OCI-LY7 (cell line): ENCODE measurements at regions not wholly inside any gene's neighbourhood (a gene's known extent, or its start where the extent isn't known, plus 50 kb on each side); places are given as distances from the start of the nearest gene placed in this dataset.

Experiments used
- BruUV-seq: library from RNA; stranded (reverse); fragments of 400-500 nt; replicated peaks from 2 replicates; lab custom pipeline; 2021; lab: Mats Ljungman, UMichigan
- CTCF ChIA-PET: fragments of 300-600 bp; sonication (Branson Sonifier 250); formaldehyde crosslinking; loops from one replicate; lab custom pipeline; 2022; ENCODE audit warnings: antibody characterized with exemption; ENCODE audit not compliant: unreplicated experiment; lab: Charles Lee
- POLR2A ChIA-PET: fragments of 300-600 bp; sonication (Branson Sonifier 250); formaldehyde crosslinking; loops from one replicate; lab custom pipeline; 2022; ENCODE audit warnings: antibody characterized with exemption; lab: Charles Lee
- DNase-seq: peaks from one replicate; pipeline ENCODE4 v3.0.0-alpha.2; 2015; ENCODE audit warnings: low spot score
- H2AFZ ChIP-seq: fragments of 200-600 bp; sonication (generic), shearing (Covaris generic); 2 replicates; pipeline ENCODE4 v1.6.1; 2014; ENCODE audit warnings: mild to moderate bottlenecking, antibody characterized with exemption, low read length, moderate library complexity
- H3K27ac ChIP-seq: fragments of 200-600 bp; sonication (generic); 2 replicates; pipeline ENCODE4 v1.5.1; 2014; ENCODE audit warnings: mixed run types, low read depth, mild to moderate bottlenecking, moderate library complexity, low read length, inconsistent platforms; ENCODE audit not compliant: poor library complexity, severe bottlenecking
- H3K36me3 ChIP-seq: fragments of 200-600 bp; sonication (generic); 2 replicates; pipeline ENCODE4 v1.6.1; 2014; ENCODE audit warnings: mild to moderate bottlenecking, antibody characterized with exemption, low read length, moderate library complexity, mixed read lengths; ENCODE audit not compliant: insufficient read depth
- H3K4me1 ChIP-seq: fragments of 200-600 bp; sonication (generic); 2 replicates; pipeline ENCODE4 v1.5.1; 2014; ENCODE audit warnings: mild to moderate bottlenecking, low read length; ENCODE audit not compliant: insufficient read depth, poor library complexity, severe bottlenecking
- H3K4me2 ChIP-seq: fragments of 200-600 bp; sonication (generic); 2 replicates; pipeline ENCODE4 v1.6.1; 2014; ENCODE audit warnings: mild to moderate bottlenecking, low read length
- H3K4me3 ChIP-seq: fragments of 200-600 bp; sonication (generic); 2 replicates; pipeline ENCODE4 v1.5.1; 2014; ENCODE audit warnings: mild to moderate bottlenecking, low read depth, low read length; ENCODE audit not compliant: poor library complexity, severe bottlenecking
- H3K79me2 ChIP-seq: fragments of 200-600 bp; sonication (generic); 2 replicates; pipeline ENCODE4 v1.6.1; 2016; ENCODE audit warnings: low read depth, mild to moderate bottlenecking, low read length, moderate library complexity, mixed read lengths; ENCODE audit not compliant: insufficient read depth
- H3K9me2 ChIP-seq: fragments of 200-600 bp; sonication (generic); 2 replicates; pipeline ENCODE4 v1.6.1; 2016; ENCODE audit warnings: mild to moderate bottlenecking, low read length, mixed read lengths; ENCODE audit not compliant: insufficient read depth
- H3K9me3 ChIP-seq: fragments of 200-600 bp; sonication (generic); 2 replicates; pipeline ENCODE4 v1.6.1; 2014; ENCODE audit warnings: mild to moderate bottlenecking, mixed run types, low read length, mixed read lengths
- H4K20me1 ChIP-seq: fragments of 200-600 bp; sonication (generic); 2 replicates; pipeline ENCODE4 v1.6.1; 2014; ENCODE audit warnings: mild to moderate bottlenecking, antibody characterized with exemption, low read length, moderate library complexity, mixed read lengths; ENCODE audit not compliant: insufficient read depth
- EZH2phosphoT487 ChIP-seq: fragments of 200-600 bp; sonication (generic); IDR thresholded peaks from 2 replicates; pipeline ENCODE4 v1.6.1; 2018; ENCODE audit warnings: low read depth, borderline replicate concordance, mild to moderate bottlenecking, mixed run types, antibody characterized with exemption, low read length, moderate library complexity, mixed read lengths
- intact Hi-C: fragments of 100-400 bp; cut with micrococcal nuclease; formaldehyde crosslinking; loops from one replicate; pipeline ENCODE4 v1.10.0; 2022; ENCODE audit not compliant: unreplicated experiment
- TF ChIP-seq, protein P1 (sequence below): fragments of 200-600 bp; sonication (generic); conservative IDR thresholded peaks from 2 replicates; pipeline ENCODE4 v1.5.1; 2014; ENCODE audit warnings: mild to moderate bottlenecking, antibody characterized with exemption, low read length, moderate library complexity, mixed read lengths

DNA sequence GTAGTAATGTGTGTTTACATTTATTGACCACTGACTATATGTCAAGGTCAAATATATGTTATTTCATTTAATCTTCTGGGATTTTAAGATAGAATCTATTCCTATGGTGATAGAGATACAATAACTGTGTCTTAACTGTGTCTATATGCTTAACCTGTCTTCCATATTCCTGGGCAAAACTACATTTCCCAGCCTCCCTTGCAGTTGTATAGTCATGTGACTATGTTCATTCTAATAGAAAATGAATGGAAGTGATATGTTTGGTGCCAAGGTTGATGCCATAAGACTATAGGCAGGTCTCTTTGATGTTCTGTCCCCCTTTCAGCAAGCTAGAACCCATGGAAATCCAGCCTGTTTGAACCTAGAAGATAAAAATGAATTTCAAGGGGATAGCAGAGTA is 258.8 kb upstream of the PDZRN3 start:
- H3K4me2 ChIP-seq: no peak overlapping the region
- no peak for DNase-seq
- no peak overlapping the region for H3K4me3 ChIP-seq
- H3K36me3 ChIP-seq: no peaks in the 10 kb centered on the region
- no peak overlapping the region for H2AFZ ChIP-seq
- no peak for TF ChIP-seq EZH2phosphoT487
- TF ChIP-seq, protein P1, sequence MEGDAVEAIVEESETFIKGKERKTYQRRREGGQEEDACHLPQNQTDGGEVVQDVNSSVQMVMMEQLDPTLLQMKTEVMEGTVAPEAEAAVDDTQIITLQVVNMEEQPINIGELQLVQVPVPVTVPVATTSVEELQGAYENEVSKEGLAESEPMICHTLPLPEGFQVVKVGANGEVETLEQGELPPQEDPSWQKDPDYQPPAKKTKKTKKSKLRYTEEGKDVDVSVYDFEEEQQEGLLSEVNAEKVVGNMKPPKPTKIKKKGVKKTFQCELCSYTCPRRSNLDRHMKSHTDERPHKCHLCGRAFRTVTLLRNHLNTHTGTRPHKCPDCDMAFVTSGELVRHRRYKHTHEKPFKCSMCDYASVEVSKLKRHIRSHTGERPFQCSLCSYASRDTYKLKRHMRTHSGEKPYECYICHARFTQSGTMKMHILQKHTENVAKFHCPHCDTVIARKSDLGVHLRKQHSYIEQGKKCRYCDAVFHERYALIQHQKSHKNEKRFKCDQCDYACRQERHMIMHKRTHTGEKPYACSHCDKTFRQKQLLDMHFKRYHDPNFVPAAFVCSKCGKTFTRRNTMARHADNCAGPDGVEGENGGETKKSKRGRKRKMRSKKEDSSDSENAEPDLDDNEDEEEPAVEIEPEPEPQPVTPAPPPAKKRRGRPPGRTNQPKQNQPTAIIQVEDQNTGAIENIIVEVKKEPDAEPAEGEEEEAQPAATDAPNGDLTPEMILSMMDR: no peak
- ChIA-PET CTCF (no interaction called here), POLR2A (no interaction called here)
- H4K20me1 ChIP-seq: no peaks in the 10 kb centered on the region
- H3K4me1 ChIP-seq: no peaks in the 10 kb centered on the region
- intact Hi-C loops: no loop called here
- no peaks in the 10 kb centered on the region for H3K9me2 ChIP-seq
- H3K79me2 ChIP-seq: no peaks in the 10 kb centered on the region
- no peak overlapping the region for H3K27ac ChIP-seq
- no TSS peak for BruUV-seq
- H3K9me3 ChIP-seq: no peaks in the 10 kb centered on the region

DNA sequence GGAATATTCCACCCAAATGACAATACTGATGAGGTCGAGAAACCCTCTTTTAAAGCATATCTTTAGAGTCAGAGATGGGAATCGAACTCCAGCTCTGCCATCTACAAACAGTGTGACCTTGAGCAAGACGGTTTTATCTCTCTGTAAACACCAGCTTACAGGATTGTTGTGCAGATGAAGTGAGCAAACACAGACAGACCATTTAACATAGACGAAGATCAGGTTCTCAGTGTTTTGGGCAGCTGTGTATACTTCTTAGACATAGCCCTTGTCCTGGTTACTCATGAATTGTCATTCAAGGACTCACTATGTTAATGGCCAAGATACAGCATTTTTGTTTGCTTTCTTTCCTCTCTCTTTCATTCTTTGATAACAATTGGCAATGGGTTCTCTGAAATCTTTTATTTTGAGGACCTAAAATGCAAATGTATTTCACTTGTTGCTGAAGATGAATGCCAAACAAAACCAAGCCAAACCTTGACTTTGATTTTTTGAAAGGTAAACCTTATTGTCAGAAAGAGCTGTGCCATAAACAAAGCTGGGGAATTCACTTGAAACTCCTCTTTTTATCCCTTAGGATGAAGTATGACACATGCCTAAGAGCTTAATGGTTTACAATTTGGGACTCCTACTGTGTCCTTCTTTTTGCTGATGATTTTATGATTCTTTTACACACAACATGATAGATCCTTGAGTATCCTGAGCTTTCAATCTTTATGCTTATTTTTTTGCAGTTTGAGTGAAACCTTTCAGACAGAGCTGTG is 250.0 kb upstream of the PDZRN3 start:
- no TSS peak for BruUV-seq
- POLR2A ChIA-PET: interaction anchor here (0.6 kb wide), 3 partner anchors 16 to 784 kb away, joined by 3 read pairs; no protein-coding TSS in a partner anchor

DNA sequence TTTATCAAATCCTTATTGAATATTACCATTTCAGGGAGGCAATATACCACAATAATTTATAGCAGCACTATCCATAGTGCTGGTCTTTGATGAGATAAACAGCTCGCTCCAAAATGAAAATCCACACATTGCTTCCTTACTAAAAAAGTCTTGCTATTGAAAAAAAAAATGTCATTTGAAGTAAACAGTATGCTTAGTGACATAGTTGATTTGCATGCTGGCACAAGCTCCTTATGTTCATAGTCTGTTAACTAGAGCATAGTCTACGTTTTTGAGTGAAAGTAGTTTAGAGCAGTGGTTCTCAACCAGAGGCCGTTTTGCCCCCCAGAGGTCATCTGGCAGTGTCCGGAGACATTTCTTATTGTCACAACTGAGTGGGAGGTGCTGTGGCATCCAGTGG is 249.4 kb upstream of the PDZRN3 start:
- intact Hi-C loops: no loop called here
- Histone ChIP-seq H3K27ac (no peak overlapping the region), H3K9me2 (no peaks in the 10 kb centered on the region), H4K20me1 (no peaks in the 10 kb centered on the region), H2AFZ (no peak overlapping the region), H3K4me1 (no peaks in the 10 kb centered on the region), H3K9me3 (no peaks in the 10 kb centered on the region), H3K4me3 (no peak overlapping the region), H3K79me2 (no peaks in the 10 kb centered on the region), H3K36me3 (no peaks in the 10 kb centered on the region), H3K4me2 (no peak overlapping the region)
- ChIA-PET CTCF (no interaction called here), POLR2A (interaction anchor here (0.6 to 1.0 kb wide), 3 partner anchors 13 to 1296 kb away, joined by 3 read pairs; no protein-coding TSS in a partner anchor)
- no TSS peak for BruUV-seq
- TF ChIP-seq, protein P1: no peak
- TF ChIP-seq EZH2phosphoT487: no peak
- DNase-seq: no peak

More for the DNA sequence above, 250.0 kb upstream of the PDZRN3 start:
- Histone ChIP-seq H2AFZ (no peak overlapping the region), H3K9me2 (no peaks in the 10 kb centered on the region), H3K9me3 (no peaks in the 10 kb centered on the region), H3K36me3 (no peaks in the 10 kb centered on the region), H3K4me3 (no peak overlapping the region), H3K4me2 (no peak overlapping the region), H3K27ac (no peak overlapping the region), H3K79me2 (no peaks in the 10 kb centered on the region), H3K4me1 (no peaks in the 10 kb centered on the region), H4K20me1 (no peaks in the 10 kb centered on the region)
- intact Hi-C loops: no loop called here
- CTCF ChIA-PET: no interaction called here
- no peak for DNase-seq
- no peak for TF ChIP-seq EZH2phosphoT487
